ENCODE measurements at regions not wholly inside any gene's neighbourhood (a gene's known extent, or its start where the extent isn't known, plus 50 kb on each side); places are given as distances from the start of the nearest gene placed in this dataset.
A peak's percentile ranks its signal among the peaks of the same experiment; 100 is the strongest.

DNA sequence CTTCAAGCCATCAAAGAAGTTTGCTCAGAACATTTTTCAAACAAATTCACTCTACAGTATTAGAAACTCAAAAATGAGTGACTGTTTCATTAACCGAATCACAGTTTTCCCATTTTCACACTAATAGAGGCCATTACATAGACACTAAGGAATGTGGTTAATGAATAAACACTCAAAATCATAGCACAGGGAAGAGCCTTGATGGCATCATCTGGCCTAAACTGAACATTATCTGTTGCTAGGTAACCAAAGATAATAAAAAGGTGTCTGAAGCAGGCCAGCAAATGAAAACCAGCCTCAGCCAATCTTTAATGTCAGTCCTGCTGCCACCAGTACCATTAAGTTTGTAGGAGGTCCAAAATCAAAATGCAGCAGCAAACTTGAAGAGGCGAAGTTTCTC, 492.4 kb upstream of the STEAP1 start:
- no peaks in the 10 kb centered on the region for H3K27me3 ChIP-seq
- H3K36me3 ChIP-seq: no peaks in the 10 kb centered on the region
- ATAC-seq (no peak), FAIRE-seq (no peak), DNase-seq (no peak)
- intact Hi-C loops (cut with DNase I): no loop called here
- WGBS, 2 donors: 55 to 69% methylated on average over 2 of the region's 2 CpGs
- H3K4me1 ChIP-seq: no peaks in the 10 kb centered on the region
- H3K27ac ChIP-seq: no peak overlapping the region
- H3K9me3 ChIP-seq: no peaks in the 10 kb centered on the region
- no peak overlapping the region for H3K4me3 ChIP-seq
- TF ChIP-seq, protein P1, sequence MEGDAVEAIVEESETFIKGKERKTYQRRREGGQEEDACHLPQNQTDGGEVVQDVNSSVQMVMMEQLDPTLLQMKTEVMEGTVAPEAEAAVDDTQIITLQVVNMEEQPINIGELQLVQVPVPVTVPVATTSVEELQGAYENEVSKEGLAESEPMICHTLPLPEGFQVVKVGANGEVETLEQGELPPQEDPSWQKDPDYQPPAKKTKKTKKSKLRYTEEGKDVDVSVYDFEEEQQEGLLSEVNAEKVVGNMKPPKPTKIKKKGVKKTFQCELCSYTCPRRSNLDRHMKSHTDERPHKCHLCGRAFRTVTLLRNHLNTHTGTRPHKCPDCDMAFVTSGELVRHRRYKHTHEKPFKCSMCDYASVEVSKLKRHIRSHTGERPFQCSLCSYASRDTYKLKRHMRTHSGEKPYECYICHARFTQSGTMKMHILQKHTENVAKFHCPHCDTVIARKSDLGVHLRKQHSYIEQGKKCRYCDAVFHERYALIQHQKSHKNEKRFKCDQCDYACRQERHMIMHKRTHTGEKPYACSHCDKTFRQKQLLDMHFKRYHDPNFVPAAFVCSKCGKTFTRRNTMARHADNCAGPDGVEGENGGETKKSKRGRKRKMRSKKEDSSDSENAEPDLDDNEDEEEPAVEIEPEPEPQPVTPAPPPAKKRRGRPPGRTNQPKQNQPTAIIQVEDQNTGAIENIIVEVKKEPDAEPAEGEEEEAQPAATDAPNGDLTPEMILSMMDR (IDR thresholded peaks at IDR 0.05): no peak

- WGBS, 2 donors: 58 to 66% methylated on average over 4 of the region's 4 CpGs
- no peaks in the 10 kb centered on the region for H3K9me3 ChIP-seq
- H3K27ac ChIP-seq: no peak overlapping the region
- H3K4me3 ChIP-seq: no peak overlapping the region
- intact Hi-C loops (cut with DNase I): no loop called here
- H3K36me3 ChIP-seq: no peaks in the 10 kb centered on the region
- H3K27me3 ChIP-seq: no peaks in the 10 kb centered on the region
- no peaks in the 10 kb centered on the region for H3K4me1 ChIP-seq
- TF ChIP-seq, protein P1 (IDR thresholded peaks at IDR 0.05): no peak
- ATAC-seq (no peak), DNase-seq (no peak), FAIRE-seq (no peak)
These were observed 488.0 kb upstream of the STEAP1 start for GRCh38 chr7:89666136-89666835.

- no peaks in the 10 kb centered on the region for H3K36me3 ChIP-seq
- H3K27ac ChIP-seq: no peak overlapping the region
- intact Hi-C loops (cut with DNase I): no loop called here
- H3K9me3 ChIP-seq: no peaks in the 10 kb centered on the region
- H3K27me3 ChIP-seq: no peaks in the 10 kb centered on the region
- H3K4me3 ChIP-seq: no peak overlapping the region
- no peak for FAIRE-seq
- TF ChIP-seq, protein P1 (IDR thresholded peaks at IDR 0.05): no peak
- no peak for ATAC-seq
- peaks cover 0 to 4% (median 3%) of the 10 kb centered on the region in 3 donors for H3K4me1 ChIP-seq
- no peak for DNase-seq
- WGBS, 2 donors: 95% methylated on average over 2 of the region's 2 CpGs
These were observed 474.1 kb upstream of the STEAP1 start for GRCh38 chr7:89680161-89680560.

- H3K4me1 ChIP-seq: peaks cover 0 to 11% (median 9%) of the 10 kb centered on the region in 3 donors
- ATAC-seq (peak in 1 of 4 donors; percentile 36), FAIRE-seq (no peak), DNase-seq (no peak)
- TF ChIP-seq, protein P1 (IDR thresholded peaks at IDR 0.05): no peak
- H3K27ac ChIP-seq: no peak overlapping the region
- WGBS, 2 donors: 8 to 15% methylated on average over 1 of the region's 1 CpG
- no peaks in the 10 kb centered on the region for H3K27me3 ChIP-seq
- intact Hi-C loops (cut with DNase I): no loop called here
- H3K4me3 ChIP-seq: no peak overlapping the region
- no peaks in the 10 kb centered on the region for H3K9me3 ChIP-seq
- H3K36me3 ChIP-seq: no peaks in the 10 kb centered on the region
These were observed 472.8 kb upstream of the STEAP1 start for GRCh38 chr7:89681448-89681847.

DNA sequence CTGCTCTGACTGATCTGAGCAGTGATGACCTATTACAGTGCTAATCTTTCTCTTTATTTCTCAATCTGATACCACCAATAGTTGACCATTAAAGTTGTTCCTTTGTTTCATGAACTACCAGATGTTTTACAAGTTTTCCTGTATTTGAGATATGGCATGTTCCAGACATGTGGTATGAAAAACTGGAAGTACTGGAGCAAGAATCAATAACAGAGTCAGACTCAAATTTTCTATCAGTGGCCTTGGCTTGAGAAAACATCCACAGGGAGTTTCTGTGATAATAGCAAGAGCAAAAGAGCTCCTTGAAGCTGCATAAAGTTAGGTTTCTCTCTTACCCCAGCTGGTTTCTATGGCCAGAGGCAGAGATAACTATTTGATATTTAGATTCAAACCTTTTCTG, 469.0 kb upstream of the STEAP1 start:
- no peak overlapping the region for H3K27ac ChIP-seq
- no peak for DNase-seq

More for the DNA sequence above, 469.0 kb upstream of the STEAP1 start:
- FAIRE-seq (no peak), ATAC-seq (peak; percentile 53 to 83 (median 74))
- Histone ChIP-seq H3K4me3 (no peak overlapping the region), H3K27me3 (no peaks in the 10 kb centered on the region), H3K36me3 (no peaks in the 10 kb centered on the region), H3K4me1 (peaks cover 7 to 19% (median 18%) of the 10 kb centered on the region in 3 donors), H3K9me3 (no peaks in the 10 kb centered on the region)
- TF ChIP-seq, protein P1 (IDR thresholded peaks at IDR 0.05): no peak
- intact Hi-C loops (cut with DNase I): no loop called here
